Breast epithelium (tissue), 4 donors: ENCODE measurements at regions not wholly inside any gene's neighbourhood (a gene's known extent, or its start where the extent isn't known, plus 50 kb on each side); places are given as distances from the start of the nearest gene placed in this dataset.
"Not testable (repeated sequence)": the region's sequence is repeated elsewhere in the genome, so short reads cannot be mapped to it uniquely, and the experiment has no call there.

Source experiments
- DNase-seq, 2 donors: peaks; one replicate each; pipeline ENCODE4 v3.0.0-alpha.2; 2019; ENCODE audit warnings: low spot score in 2 of 2
- H3K27ac ChIP-seq, 2 donors: fragments of 200-600 bp; sonication (generic) in 1 of 2; one replicate each; pipeline ENCODE4 v1.5.1; 2016 to 2019; ENCODE audit warnings: mild to moderate bottlenecking in 1 of 2
- H3K27me3 ChIP-seq, 2 donors: fragments of 200-600 bp; sonication (generic) in 1 of 2; one replicate each; pipeline versions ENCODE4 v1.5.1 to v1.6.0; 2017 to 2019; ENCODE audit warnings: control low read depth in 1 of 2, mild to moderate bottlenecking in 1 of 2
- H3K36me3 ChIP-seq: fragments of 200-600 bp; one replicate; pipeline ENCODE4 v1.5.1; 2019
- H3K4me1 ChIP-seq, 2 donors: fragments of 200-600 bp; sonication (generic); one replicate each; pipeline ENCODE4 v1.5.1; 2016 to 2019; ENCODE audit warnings: control low read depth in 1 of 2
- H3K4me3 ChIP-seq, 3 donors: fragments of 200-600 bp; sonication (generic); 1 replicate in 2 of 3; 2 replicates in 1 of 3; pipeline ENCODE4 v1.5.1; 2016 to 2019; ENCODE audit warnings: mild to moderate bottlenecking in 3 of 3, moderate library complexity in 2 of 3
- H3K9me3 ChIP-seq, 2 donors: fragments of 200-600 bp; sonication (generic) in 1 of 2; one replicate each; pipeline ENCODE4 v1.5.1; 2016 to 2019; ENCODE audit warnings: control low read depth in 1 of 2
- CTCF ChIP-seq, 3 donors: fragments of 450-650 bp; IDR thresholded peaks; one replicate each; pipeline ENCODE4 v1.5.1; 2016 to 2017; ENCODE audit warnings: antibody characterized with exemption in 3 of 3, mild to moderate bottlenecking in 3 of 3, moderate library complexity in 3 of 3
- POLR2A ChIP-seq: fragments of 450-650 bp; IDR thresholded peaks from one replicate; pipeline ENCODE4 v1.6.1; 2016; ENCODE audit warnings: antibody characterized with exemption, mild to moderate bottlenecking, moderate library complexity
- POLR2AphosphoS5 ChIP-seq, 3 donors: sonication (generic); formaldehyde crosslinking; IDR thresholded peaks; one replicate each; pipeline ENCODE4 v1.6.1; 2017; ENCODE audit warnings: antibody characterized with exemption in 3 of 3
- intact Hi-C: fragments of 100-400 bp; cut with DNase I; formaldehyde crosslinking; loops from one replicate; pipeline ENCODE4 v1.15.1; 2023; ENCODE audit warnings: low total_unique reads

GRCh38 chr10:57562211-57562610 lies 705.5 kb downstream of the IPMK start:
- no peak for DNase-seq
- intact Hi-C loops: loop anchor here (5.0 kb wide), 1 partner anchor 575 kb away; no protein-coding TSS in a partner anchor
- no peaks in the 10 kb centered on the region for H3K9me3 ChIP-seq
- H3K27me3 ChIP-seq: no peaks in the 10 kb centered on the region
- no peak for TF ChIP-seq POLR2A
- TF ChIP-seq CTCF (IDR thresholded peaks at IDR 0.05): no peak
- no peak for TF ChIP-seq POLR2AphosphoS5 (IDR thresholded peaks at IDR 0.05)
- no peak overlapping the region for H3K4me3 ChIP-seq
- H3K4me1 ChIP-seq: no peaks in the 10 kb centered on the region
- H3K36me3 ChIP-seq: no peaks in the 10 kb centered on the region
- H3K27ac ChIP-seq: no peak overlapping the region

GRCh38 chr10:57551774-57552173 lies 715.9 kb downstream of the IPMK start:
- H3K4me1 ChIP-seq, H3K27me3 ChIP-seq, intact Hi-C loops, DNase-seq, H3K4me3 ChIP-seq, H3K27ac ChIP-seq, H3K9me3 ChIP-seq, H3K36me3 ChIP-seq: not testable (repeated sequence)

- Histone ChIP-seq H3K36me3 (no peaks in the 10 kb centered on the region), H3K4me1 (no peaks in the 10 kb centered on the region), H3K9me3 (no peaks in the 10 kb centered on the region), H3K27me3 (no peaks in the 10 kb centered on the region), H3K4me3 (no peak overlapping the region), H3K27ac (no peak overlapping the region)
- TF ChIP-seq POLR2AphosphoS5 (IDR thresholded peaks at IDR 0.05): no peak
- TF ChIP-seq POLR2A: no peak
- TF ChIP-seq CTCF (IDR thresholded peaks at IDR 0.05): no peak
- intact Hi-C loops: no loop called here
- no peak for DNase-seq
These were observed 732.4 kb downstream of the IPMK start for GRCh38 chr10:57535306-57535705.

GRCh38 chr10:57513637-57514036 lies 754.1 kb downstream of the IPMK start:
- TF ChIP-seq CTCF (IDR thresholded peaks at IDR 0.05): no peak
- no peak for DNase-seq
- no peaks in the 10 kb centered on the region for H3K9me3 ChIP-seq
- H3K27me3 ChIP-seq: no peaks in the 10 kb centered on the region
- no peaks in the 10 kb centered on the region for H3K4me1 ChIP-seq
- H3K4me3 ChIP-seq: no peak overlapping the region
- H3K36me3 ChIP-seq: no peaks in the 10 kb centered on the region
- intact Hi-C loops: no loop called here
- H3K27ac ChIP-seq: no peak overlapping the region

- intact Hi-C loops: no loop called here
- no peaks in the 10 kb centered on the region for H3K27me3 ChIP-seq
These were observed 759.9 kb downstream of the IPMK start for GRCh38 chr10:57507788-57508187.

More at GRCh38 chr10:57507788-57508187, 759.9 kb downstream of the IPMK start:
- no peak overlapping the region for H3K27ac ChIP-seq
- no peaks in the 10 kb centered on the region for H3K4me1 ChIP-seq
- DNase-seq: no peak
- TF ChIP-seq POLR2A: no peak
- no peak for TF ChIP-seq POLR2AphosphoS5 (IDR thresholded peaks at IDR 0.05)
- TF ChIP-seq CTCF (IDR thresholded peaks at IDR 0.05): no peak
- peaks cover 3 to 8% of the 10 kb centered on the region in 2 donors for H3K9me3 ChIP-seq
- H3K4me3 ChIP-seq: no peak overlapping the region
- no peaks in the 10 kb centered on the region for H3K36me3 ChIP-seq
